GM18508 (cell line): ENCODE measurements at regions not wholly inside any gene's neighbourhood (a gene's known extent, or its start where the extent isn't known, plus 50 kb on each side); places are given as distances from the start of the nearest gene placed in this dataset.
"Not testable (repeated sequence)": the region's sequence is repeated elsewhere in the genome, so short reads cannot be mapped to it uniquely, and the experiment has no call there.

ENCODE experiments used
- ATAC-seq: cut with Tn5 transposase; IDR thresholded peaks from one replicate; pipeline ENCODE4 v1.9.1; 2021; ENCODE audit warnings: moderate number of reproducible peaks; ENCODE audit not compliant: insufficient read depth, unreplicated experiment

- no peak for ATAC-seq
Observed at GRCh38 chr19:30097746-30098280, 155.8 kb downstream of the URI1 start.

DNA sequence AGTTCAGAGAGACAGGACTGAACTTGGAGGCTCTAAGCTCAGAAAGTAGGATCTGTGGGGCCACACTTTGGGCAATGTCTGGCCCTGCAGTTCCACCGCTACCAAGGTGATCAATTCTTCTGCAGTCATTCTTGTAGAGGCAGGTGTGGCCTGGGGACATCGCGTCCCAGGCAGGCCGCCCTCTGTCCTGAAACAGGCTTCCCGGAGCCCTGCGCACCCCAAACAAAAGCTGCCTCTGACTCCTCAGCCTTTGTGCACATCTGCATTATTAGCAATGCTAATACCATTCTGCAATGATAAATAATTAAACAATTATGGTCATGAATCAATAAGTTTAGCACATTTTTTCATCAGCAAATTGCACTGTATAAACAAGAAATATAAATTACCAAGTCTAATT lies 160.2 kb downstream of the URI1 start:
- no peak for ATAC-seq

GRCh38 chr19:30102666-30103065 lies 160.6 kb downstream of the URI1 start:
- ATAC-seq = no peak

DNA sequence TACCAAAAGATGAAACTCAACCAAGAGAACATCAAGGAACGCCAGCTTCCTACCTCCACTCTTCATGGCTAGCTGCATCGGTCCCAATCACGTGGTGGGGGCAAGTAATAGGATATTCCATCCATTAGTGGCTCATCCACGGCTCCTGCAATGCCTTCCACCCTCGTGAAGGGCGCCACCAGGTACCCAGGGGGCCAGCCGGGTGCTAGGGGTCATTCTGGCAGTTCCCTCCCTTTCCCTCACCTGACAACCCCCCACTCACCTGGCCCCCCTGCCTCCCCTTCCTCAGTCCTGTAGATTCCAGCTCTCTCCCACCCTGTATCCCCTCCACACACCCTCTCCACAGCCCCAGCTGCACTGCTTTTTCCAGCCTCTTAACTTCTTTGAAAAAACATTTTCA lies 161.9 kb downstream of the URI1 start:
- ATAC-seq = no peak

DNA sequence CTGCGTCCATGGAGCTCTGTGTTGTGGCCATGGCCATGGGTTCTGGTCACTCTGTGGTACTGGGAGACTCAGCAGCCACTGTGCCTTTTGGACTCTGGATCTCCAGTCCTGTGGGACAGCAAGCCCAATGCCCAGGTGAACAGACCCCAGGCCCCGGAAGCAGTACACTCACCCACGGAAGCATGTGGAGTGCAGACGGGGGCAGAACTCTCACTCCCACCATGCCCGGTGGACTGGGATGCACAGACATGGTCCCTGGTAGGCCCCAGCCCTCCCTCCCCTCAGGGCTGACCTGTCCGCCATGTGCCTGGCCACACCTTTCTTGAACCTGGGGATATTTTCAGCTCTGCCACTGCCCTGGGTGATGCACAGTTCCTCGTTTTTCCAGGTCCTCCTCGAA lies 163.3 kb downstream of the URI1 start:
- no peak for ATAC-seq

GRCh38 chr19:30105727-30106126 lies 163.7 kb downstream of the URI1 start:
- ATAC-seq = peak; percentile 81

- no peak for ATAC-seq
Observed at GRCh38 chr19:30106417-30107095, 164.5 kb downstream of the URI1 start.

GRCh38 chr19:30107251-30107650 lies 165.2 kb downstream of the URI1 start:
- no peak for ATAC-seq

DNA sequence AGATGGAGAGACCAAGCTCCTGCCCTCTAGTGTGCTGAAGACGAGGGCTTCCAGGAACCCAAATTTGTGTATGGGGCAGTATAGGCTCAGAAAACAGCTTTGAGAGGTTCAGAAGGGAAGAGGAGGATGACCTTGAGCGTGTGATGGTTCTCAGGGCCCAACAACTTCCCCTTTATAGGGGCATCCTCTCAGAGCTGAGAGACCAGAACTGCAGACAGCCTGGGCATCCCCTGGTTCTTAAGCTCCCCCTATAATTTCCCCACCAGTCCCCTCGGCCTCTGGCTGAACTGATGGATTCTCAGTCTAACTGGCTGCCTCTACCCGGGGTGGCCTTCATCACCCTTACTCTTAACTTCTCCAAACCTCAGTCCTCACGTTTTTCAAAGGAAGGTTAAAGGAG lies 167.5 kb downstream of the URI1 start:
- ATAC-seq = no peak

GRCh38 chr19:30111021-30111855 lies 169.2 kb downstream of the URI1 start:
- no peak for ATAC-seq

GRCh38 chr19:30112171-30112570 lies 170.1 kb downstream of the URI1 start:
- no peak for ATAC-seq

GRCh38 chr19:30112666-30113065 lies 170.6 kb downstream of the URI1 start:
- ATAC-seq = no peak

DNA sequence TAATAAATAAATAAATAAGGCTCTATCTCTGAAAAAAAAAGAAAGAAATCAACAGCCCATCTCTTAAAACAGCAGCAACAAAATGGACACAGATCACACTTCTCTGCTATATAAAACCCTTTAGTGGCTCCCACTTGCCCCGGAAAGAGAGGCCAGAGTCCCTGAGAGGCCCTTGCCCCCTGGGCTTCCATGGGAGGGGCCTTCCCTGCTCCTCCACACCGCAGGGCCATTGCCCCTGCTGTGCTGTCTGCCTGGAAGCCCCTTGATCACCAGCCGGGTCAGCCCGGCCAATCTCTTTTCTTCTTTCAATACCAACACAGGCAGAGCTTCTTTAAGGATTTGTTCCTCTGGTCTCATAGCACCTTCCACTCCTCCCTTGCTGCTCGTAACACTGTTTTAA lies 171.1 kb downstream of the URI1 start:
- ATAC-seq = no peak

DNA sequence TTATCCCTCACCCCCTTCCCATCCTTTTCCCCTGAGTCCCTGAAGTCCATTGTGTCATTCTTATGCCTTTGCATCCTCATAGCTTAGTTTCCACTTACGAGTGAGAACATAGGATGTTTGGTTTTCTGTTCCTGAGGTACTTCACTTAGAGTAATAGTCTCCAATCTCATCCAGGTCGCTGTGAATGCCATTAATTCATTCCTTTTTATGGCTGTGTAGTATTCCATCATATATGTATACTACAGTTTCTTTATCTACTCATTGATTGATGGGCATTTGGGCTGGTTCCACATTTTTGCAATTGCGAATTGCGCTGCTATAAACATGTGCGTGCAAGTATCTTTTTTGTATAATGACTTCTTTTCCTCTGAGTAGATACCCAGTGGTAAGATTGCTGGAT lies 172.1 kb downstream of the URI1 start:
- not testable (repeated sequence) for ATAC-seq

DNA sequence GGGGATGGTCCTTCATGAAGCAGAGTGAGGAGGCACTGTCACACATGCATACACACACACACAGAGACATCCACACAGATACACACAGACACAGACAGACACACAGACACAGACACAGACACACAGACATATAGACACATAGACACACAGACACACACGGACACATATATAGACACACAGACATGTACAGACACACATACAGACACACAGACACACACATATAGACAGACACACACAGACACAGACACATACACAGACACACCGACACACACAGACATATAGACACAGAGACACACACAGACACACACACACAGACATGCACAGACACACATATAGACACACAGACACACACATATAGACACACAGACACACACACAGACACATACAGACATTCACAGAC lies 173.9 kb downstream of the URI1 start:
- no peak for ATAC-seq

- ATAC-seq = no peak
Observed at GRCh38 chr19:30116530-30116929, 174.5 kb downstream of the URI1 start.

- no peak for ATAC-seq
Observed at GRCh38 chr19:30116984-30117555, 175.0 kb downstream of the URI1 start.

- no peak for ATAC-seq
Observed at GRCh38 chr19:30117636-30118145, 175.7 kb downstream of the URI1 start.

DNA sequence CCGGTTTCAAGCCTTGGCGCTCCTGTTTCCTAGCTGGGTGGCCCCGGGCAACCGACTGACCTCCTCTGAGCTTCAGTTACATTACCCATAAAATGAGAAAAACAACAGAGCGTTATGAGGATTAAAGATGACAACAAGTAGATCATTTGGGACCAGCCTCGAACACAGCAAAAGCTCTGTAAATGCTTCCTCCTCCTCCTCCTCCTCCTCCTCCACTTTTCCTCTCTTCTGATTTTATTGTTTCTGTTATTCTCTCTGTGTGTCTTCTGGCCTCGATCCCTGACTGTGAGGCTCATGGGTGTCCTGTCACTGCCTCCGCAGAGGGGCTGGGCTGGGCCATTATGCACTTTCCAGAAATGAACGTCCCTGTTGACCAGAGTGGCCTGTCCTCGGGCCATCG lies 176.2 kb downstream of the URI1 start:
- ATAC-seq = no peak

DNA sequence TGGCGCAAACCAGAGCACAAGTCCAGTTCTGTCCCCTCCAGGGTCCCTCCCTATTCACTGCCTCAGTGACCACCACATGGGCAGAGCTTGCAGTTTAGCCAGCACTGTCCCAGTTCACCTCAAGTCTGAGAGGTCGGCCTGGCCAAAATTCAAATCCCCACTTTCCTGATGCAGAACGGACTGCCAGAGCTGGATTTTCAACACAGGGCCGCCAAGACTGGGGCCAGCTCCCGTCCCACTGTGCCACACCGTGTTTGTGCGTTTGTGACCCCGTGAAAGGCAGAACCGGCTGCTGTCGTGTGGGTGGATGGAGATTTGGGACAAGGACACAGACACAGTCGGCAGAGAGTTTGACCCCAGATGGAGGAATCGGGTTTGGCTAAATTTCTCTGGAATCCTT lies 176.7 kb downstream of the URI1 start:
- ATAC-seq = no peak
